A549 (cell line): ENCODE measurements at regions not wholly inside any gene's neighbourhood (a gene's known extent, or its start where the extent isn't known, plus 50 kb on each side); places are given as distances from the start of the nearest gene placed in this dataset.

Experiments used
- BHLHE40 ChIP-seq: IDR thresholded peaks from 2 replicates; pipeline ENCODE4 v1.6.1; 2012; ENCODE audit warnings: low read depth, low read length, inconsistent platforms
- CBX2 ChIP-seq: fragments of 200-600 bp; sonication (generic); IDR thresholded peaks from 2 replicates; pipeline ENCODE4 v1.6.1; 2016; ENCODE audit warnings: low read depth, mild to moderate bottlenecking, borderline replicate concordance
- CHD2 ChIP-seq: fragments of 150-350 bp; IDR thresholded peaks from 2 replicates; pipeline ENCODE4 v1.6.1; 2014; ENCODE audit warnings: low read length; ENCODE audit not compliant: partially characterized antibody
- EP300 ChIP-seq, 2 experiments: fragments of >200 bp; sonication (Bioruptor Twin); formaldehyde crosslinking; IDR thresholded peaks; 2 replicates in 1 of 2; 3 replicates in 1 of 2; pipeline ENCODE4 v1.6.1; 2016 to 2017
- NR3C1 ChIP-seq: fragments of >200 bp; sonication (Bioruptor Twin); formaldehyde crosslinking; IDR thresholded peaks from 3 replicates; pipeline ENCODE4 v1.6.1; 2017
- POLR2A ChIP-seq: IDR thresholded peaks from 2 replicates; pipeline ENCODE4 v1.6.1; 2012; ENCODE audit warnings: mild to moderate bottlenecking, low read length
- RCOR1 ChIP-seq: fragments of 150-350 bp; IDR thresholded peaks from 2 replicates; pipeline ENCODE4 v1.6.1; 2014; ENCODE audit warnings: antibody characterized with exemption, low read length, low read depth
- RFX5 ChIP-seq: fragments of 450-650 bp; IDR thresholded peaks from 2 replicates; pipeline ENCODE4 v1.7.1; 2014; ENCODE audit warnings: antibody characterized with exemption, mild to moderate bottlenecking, moderate library complexity
- ZC3H11A ChIP-seq: fragments of 450-650 bp; IDR thresholded peaks from 2 replicates; pipeline ENCODE4 v1.6.1; 2014; ENCODE audit warnings: antibody characterized with exemption, mild to moderate bottlenecking
- TF ChIP-seq, protein P1 (sequence below): fragments of >200 bp; sonication (Bioruptor Twin); formaldehyde crosslinking; IDR thresholded peaks from 3 replicates; pipeline ENCODE4 v1.5.1; 2016
- TF ChIP-seq, protein P2 (sequence below): fragments of 200-600 bp; sonication (generic); IDR thresholded peaks from 2 replicates; pipeline ENCODE4 v1.6.1; 2016; ENCODE audit warnings: antibody characterized with exemption, mild to moderate bottlenecking, moderate library complexity

DNA sequence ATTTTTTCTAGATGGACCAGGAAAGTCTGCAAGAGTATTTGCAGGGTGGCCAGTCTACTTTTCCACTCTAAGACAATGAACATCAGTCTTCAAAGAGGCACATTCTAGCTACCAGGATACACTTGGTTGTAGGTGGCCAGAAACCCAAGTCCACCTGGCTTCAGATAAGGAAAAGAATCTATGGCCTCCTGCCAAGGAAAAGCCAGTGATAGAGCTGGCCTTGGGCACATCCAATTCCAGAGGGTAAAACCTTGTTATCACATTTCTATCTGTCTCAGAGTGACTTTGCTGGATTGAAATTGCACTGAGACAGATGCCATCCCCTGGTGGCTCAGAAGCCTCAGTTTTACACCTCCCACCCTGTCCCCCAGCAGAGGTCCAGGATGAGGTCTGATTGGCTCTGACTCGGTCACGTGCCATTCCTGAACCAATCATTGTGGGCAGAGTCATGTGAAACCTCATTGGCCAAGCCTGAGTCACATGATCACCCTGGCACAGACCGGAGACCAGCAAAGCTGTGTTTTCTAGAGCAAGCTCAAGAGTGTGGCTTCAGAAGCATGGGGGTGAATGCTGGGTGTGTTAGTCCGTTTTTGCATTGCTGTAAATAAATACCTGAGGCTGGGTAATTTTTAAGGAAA lies 497.4 kb upstream of the SULF2 start:
- TF ChIP-seq, protein P1, sequence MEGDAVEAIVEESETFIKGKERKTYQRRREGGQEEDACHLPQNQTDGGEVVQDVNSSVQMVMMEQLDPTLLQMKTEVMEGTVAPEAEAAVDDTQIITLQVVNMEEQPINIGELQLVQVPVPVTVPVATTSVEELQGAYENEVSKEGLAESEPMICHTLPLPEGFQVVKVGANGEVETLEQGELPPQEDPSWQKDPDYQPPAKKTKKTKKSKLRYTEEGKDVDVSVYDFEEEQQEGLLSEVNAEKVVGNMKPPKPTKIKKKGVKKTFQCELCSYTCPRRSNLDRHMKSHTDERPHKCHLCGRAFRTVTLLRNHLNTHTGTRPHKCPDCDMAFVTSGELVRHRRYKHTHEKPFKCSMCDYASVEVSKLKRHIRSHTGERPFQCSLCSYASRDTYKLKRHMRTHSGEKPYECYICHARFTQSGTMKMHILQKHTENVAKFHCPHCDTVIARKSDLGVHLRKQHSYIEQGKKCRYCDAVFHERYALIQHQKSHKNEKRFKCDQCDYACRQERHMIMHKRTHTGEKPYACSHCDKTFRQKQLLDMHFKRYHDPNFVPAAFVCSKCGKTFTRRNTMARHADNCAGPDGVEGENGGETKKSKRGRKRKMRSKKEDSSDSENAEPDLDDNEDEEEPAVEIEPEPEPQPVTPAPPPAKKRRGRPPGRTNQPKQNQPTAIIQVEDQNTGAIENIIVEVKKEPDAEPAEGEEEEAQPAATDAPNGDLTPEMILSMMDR: no peak
- TF ChIP-seq NR3C1 (no peak), RCOR1 (no peak), EP300 (IDR thresholded peaks at IDR 0.05) (no peak), CBX2 (no peak), POLR2A (no peak), RFX5 (no peak), CHD2 (no peak), ZC3H11A (no peak), BHLHE40 (no peak)
- TF ChIP-seq, protein P2, sequence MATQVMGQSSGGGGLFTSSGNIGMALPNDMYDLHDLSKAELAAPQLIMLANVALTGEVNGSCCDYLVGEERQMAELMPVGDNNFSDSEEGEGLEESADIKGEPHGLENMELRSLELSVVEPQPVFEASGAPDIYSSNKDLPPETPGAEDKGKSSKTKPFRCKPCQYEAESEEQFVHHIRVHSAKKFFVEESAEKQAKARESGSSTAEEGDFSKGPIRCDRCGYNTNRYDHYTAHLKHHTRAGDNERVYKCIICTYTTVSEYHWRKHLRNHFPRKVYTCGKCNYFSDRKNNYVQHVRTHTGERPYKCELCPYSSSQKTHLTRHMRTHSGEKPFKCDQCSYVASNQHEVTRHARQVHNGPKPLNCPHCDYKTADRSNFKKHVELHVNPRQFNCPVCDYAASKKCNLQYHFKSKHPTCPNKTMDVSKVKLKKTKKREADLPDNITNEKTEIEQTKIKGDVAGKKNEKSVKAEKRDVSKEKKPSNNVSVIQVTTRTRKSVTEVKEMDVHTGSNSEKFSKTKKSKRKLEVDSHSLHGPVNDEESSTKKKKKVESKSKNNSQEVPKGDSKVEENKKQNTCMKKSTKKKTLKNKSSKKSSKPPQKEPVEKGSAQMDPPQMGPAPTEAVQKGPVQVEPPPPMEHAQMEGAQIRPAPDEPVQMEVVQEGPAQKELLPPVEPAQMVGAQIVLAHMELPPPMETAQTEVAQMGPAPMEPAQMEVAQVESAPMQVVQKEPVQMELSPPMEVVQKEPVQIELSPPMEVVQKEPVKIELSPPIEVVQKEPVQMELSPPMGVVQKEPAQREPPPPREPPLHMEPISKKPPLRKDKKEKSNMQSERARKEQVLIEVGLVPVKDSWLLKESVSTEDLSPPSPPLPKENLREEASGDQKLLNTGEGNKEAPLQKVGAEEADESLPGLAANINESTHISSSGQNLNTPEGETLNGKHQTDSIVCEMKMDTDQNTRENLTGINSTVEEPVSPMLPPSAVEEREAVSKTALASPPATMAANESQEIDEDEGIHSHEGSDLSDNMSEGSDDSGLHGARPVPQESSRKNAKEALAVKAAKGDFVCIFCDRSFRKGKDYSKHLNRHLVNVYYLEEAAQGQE: no peak
